OCI-LY1 (cell line): ENCODE measurements at regions not wholly inside any gene's neighbourhood (a gene's known extent, or its start where the extent isn't known, plus 50 kb on each side); places are given as distances from the start of the nearest gene placed in this dataset.

ENCODE experiments used
- H2AFZ ChIP-seq: fragments of 200-600 bp; sonication (generic), shearing (Covaris generic); 2 replicates; pipeline ENCODE4 v1.6.0; 2014; ENCODE audit warnings: antibody characterized with exemption, mild to moderate bottlenecking, low read length
- H3F3A ChIP-seq: fragments of 200-600 bp; sonication (generic), shearing (Covaris generic); 2 replicates; pipeline ENCODE4 v1.6.0; 2014; ENCODE audit warnings: mild to moderate bottlenecking, antibody characterized with exemption, low read length, moderate library complexity; ENCODE audit not compliant: insufficient read depth
- H3K27ac ChIP-seq: fragments of 200-600 bp; sonication (generic); 2 replicates; pipeline ENCODE4 v1.5.1; 2014; ENCODE audit warnings: low read length, mixed run types, mild to moderate bottlenecking, low read depth; ENCODE audit not compliant: poor library complexity, severe bottlenecking
- H3K27me3 ChIP-seq: fragments of 200-600 bp; sonication (generic); 2 replicates; pipeline ENCODE4 v1.6.0; 2014; ENCODE audit warnings: antibody characterized with exemption, mild to moderate bottlenecking, low read length, moderate library complexity; ENCODE audit not compliant: insufficient read depth
- H3K36me3 ChIP-seq: fragments of 200-600 bp; sonication (generic); 2 replicates; pipeline ENCODE4 v1.6.1; 2014; ENCODE audit warnings: mild to moderate bottlenecking, antibody characterized with exemption, low read length, moderate library complexity, mixed read lengths; ENCODE audit not compliant: insufficient read depth
- H3K4me1 ChIP-seq: fragments of 200-600 bp; sonication (generic); 2 replicates; pipeline ENCODE4 v1.5.1; 2014; ENCODE audit warnings: mild to moderate bottlenecking, low read length, moderate library complexity; ENCODE audit not compliant: insufficient read depth, severe bottlenecking
- H3K4me2 ChIP-seq: fragments of 200-600 bp; sonication (generic), shearing (Covaris generic); 2 replicates; pipeline ENCODE4 v1.6.1; 2014; ENCODE audit warnings: low read length
- H3K4me3 ChIP-seq: fragments of 200-600 bp; sonication (generic); 2 replicates; pipeline ENCODE4 v1.5.1; 2014; ENCODE audit warnings: low read length, low read depth, mild to moderate bottlenecking, mixed read lengths; ENCODE audit not compliant: poor library complexity, severe bottlenecking
- H3K79me2 ChIP-seq: fragments of 200-600 bp; shearing (Covaris generic); 2 replicates; pipeline ENCODE4 v1.6.1; 2016; ENCODE audit warnings: mixed run types, low read length, mixed read lengths; ENCODE audit not compliant: insufficient read depth
- H3K9ac ChIP-seq: fragments of 200-600 bp; sonication (generic), shearing (Covaris generic); 2 replicates; pipeline ENCODE4 v1.6.1; 2014; ENCODE audit warnings: mild to moderate bottlenecking, low read length, mixed read lengths
- H3K9me2 ChIP-seq: fragments of 200-600 bp; sonication (generic), shearing (Covaris generic); 2 replicates; pipeline ENCODE4 v1.6.1; 2014; ENCODE audit warnings: low read depth, mild to moderate bottlenecking, low read length, mixed read lengths
- H3K9me3 ChIP-seq: fragments of 200-600 bp; shearing (Covaris generic); 2 replicates; pipeline ENCODE4 v1.6.1; 2014; ENCODE audit warnings: low read length, mixed read lengths
- H4K20me1 ChIP-seq: fragments of 200-600 bp; sonication (generic), shearing (Covaris generic); 2 replicates; pipeline ENCODE4 v1.6.0; 2016; ENCODE audit warnings: mild to moderate bottlenecking, low read length; ENCODE audit not compliant: insufficient read depth
- EZH2 ChIP-seq: fragments of 200-600 bp; sonication (generic), shearing (Covaris generic); IDR thresholded peaks from 2 replicates; pipeline ENCODE4 v1.8.0; 2017; ENCODE audit warnings: borderline replicate concordance, mixed run types, mild to moderate bottlenecking, antibody characterized with exemption, low read length, moderate library complexity, mixed read lengths
- TF ChIP-seq, protein P1 (sequence below): fragments of 200-600 bp; sonication (generic), shearing (Covaris generic); IDR thresholded peaks from 2 replicates; pipeline ENCODE4 v1.5.1; 2017; ENCODE audit warnings: mild to moderate bottlenecking, antibody characterized with exemption, low read length, moderate library complexity, mixed read lengths

DNA sequence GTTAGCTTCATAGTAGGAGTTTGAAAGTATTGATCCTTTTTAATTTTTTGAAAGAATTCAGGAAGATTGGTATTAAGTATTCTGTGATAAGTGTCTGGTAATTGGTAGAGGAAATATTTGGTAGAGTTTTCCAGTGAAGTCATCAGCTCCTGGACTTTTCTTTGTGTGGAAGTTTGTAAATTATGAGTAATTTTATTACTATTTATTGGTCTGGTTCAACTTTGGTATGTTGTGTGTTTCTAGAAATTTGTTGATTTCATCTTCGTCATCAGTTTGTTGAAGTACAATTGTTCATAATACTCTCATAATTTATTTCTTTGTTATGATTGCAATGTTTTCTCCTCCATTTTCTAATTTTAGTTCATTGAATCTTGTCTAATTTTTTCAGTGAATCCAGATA lies 832.0 kb downstream of the OTOL1 start:
- H3K27me3 ChIP-seq = no peaks in the 10 kb centered on the region
- no peaks in the 10 kb centered on the region for H3F3A ChIP-seq
- H3K9me2 ChIP-seq = 0 out of 2 replicates have a peak, but pooled peaks cover 3% of the 10 kb centered on the region
- no peaks in the 10 kb centered on the region for H4K20me1 ChIP-seq
- H3K4me3 ChIP-seq = no peak overlapping the region
- H3K36me3 ChIP-seq = no peaks in the 10 kb centered on the region
- no peak overlapping the region for H3K9ac ChIP-seq
- H3K27ac ChIP-seq = no peak overlapping the region
- H3K4me2 ChIP-seq = no peak overlapping the region
- no peaks in the 10 kb centered on the region for H3K9me3 ChIP-seq
- H3K79me2 ChIP-seq = no peaks in the 10 kb centered on the region
- no peak overlapping the region for H2AFZ ChIP-seq
- H3K4me1 ChIP-seq = no peaks in the 10 kb centered on the region
- TF ChIP-seq EZH2 = no peak
- TF ChIP-seq, protein P1, sequence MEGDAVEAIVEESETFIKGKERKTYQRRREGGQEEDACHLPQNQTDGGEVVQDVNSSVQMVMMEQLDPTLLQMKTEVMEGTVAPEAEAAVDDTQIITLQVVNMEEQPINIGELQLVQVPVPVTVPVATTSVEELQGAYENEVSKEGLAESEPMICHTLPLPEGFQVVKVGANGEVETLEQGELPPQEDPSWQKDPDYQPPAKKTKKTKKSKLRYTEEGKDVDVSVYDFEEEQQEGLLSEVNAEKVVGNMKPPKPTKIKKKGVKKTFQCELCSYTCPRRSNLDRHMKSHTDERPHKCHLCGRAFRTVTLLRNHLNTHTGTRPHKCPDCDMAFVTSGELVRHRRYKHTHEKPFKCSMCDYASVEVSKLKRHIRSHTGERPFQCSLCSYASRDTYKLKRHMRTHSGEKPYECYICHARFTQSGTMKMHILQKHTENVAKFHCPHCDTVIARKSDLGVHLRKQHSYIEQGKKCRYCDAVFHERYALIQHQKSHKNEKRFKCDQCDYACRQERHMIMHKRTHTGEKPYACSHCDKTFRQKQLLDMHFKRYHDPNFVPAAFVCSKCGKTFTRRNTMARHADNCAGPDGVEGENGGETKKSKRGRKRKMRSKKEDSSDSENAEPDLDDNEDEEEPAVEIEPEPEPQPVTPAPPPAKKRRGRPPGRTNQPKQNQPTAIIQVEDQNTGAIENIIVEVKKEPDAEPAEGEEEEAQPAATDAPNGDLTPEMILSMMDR = no peak

DNA sequence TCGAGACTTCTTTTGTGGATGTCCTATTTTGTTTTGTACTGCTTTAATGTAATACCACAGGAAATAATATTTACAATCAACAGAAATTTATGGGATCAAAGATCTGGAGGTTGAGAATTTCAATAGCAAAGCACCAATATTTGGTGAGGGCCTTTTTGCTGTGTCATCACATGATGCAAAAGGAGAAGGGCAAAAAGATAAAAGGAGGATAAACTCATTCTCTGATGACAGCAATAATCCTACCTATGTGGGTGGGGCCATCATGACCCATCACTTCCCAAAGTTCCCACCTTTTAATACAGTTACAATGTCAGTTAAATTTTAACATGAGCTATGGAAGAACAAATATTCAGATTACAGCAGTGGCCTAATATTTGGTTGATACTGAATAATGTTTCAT lies 832.9 kb downstream of the OTOL1 start:
- no peak overlapping the region for H3K4me3 ChIP-seq
- no peaks in the 10 kb centered on the region for H3K27me3 ChIP-seq
- no peaks in the 10 kb centered on the region for H3K36me3 ChIP-seq
- no peak overlapping the region for H3K27ac ChIP-seq
- no peaks in the 10 kb centered on the region for H3K9me3 ChIP-seq
- H4K20me1 ChIP-seq = no peaks in the 10 kb centered on the region
- no peaks in the 10 kb centered on the region for H3K4me1 ChIP-seq
- H3K79me2 ChIP-seq = no peaks in the 10 kb centered on the region
- TF ChIP-seq EZH2 = no peak
- TF ChIP-seq, protein P1 = no peak
- 0 out of 2 replicates have a peak, but pooled peaks cover 3% of the 10 kb centered on the region for H3K9me2 ChIP-seq
- H3K4me2 ChIP-seq = no peak overlapping the region
- H3K9ac ChIP-seq = no peak overlapping the region
- H2AFZ ChIP-seq = no peak overlapping the region
- no peaks in the 10 kb centered on the region for H3F3A ChIP-seq

DNA sequence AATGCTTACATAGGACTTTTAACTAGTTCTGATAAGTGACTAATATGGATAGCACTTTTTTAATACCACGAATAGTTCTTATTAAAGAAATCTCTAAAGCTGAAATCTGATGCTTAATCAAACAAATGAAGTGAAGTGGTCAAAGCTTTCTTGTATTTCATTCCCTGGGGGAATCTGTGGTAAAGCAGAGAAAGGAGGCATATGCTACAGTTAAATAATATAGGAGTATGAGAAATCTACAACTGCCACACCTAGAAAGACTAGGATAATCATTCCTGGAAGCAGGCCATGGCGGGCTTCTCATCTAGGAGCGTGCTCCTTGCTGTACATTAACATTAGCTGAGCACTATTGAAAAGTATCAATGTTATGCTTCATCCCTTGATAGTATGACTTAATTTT lies 835.7 kb downstream of the OTOL1 start:
- Histone ChIP-seq H3K4me1 (no peaks in the 10 kb centered on the region), H3K36me3 (no peaks in the 10 kb centered on the region), H3K27me3 (no peaks in the 10 kb centered on the region), H3K9ac (no peak overlapping the region), H3K4me2 (no peak overlapping the region), H3K9me2 (0 out of 2 replicates have a peak, but pooled peaks cover 3% of the 10 kb centered on the region), H3K79me2 (no peaks in the 10 kb centered on the region), H2AFZ (no peak overlapping the region), H3K9me3 (no peaks in the 10 kb centered on the region), H3F3A (no peaks in the 10 kb centered on the region), H4K20me1 (no peaks in the 10 kb centered on the region), H3K27ac (no peak overlapping the region), H3K4me3 (no peak overlapping the region)
- TF ChIP-seq, protein P1 = no peak
- TF ChIP-seq EZH2 = no peak
